A549 (cell line): ENCODE measurements at regions not wholly inside any gene's neighbourhood (a gene's known extent, or its start where the extent isn't known, plus 50 kb on each side); places are given as distances from the start of the nearest gene placed in this dataset.

ENCODE experiments used
- CHD2 ChIP-seq: fragments of 150-350 bp; IDR thresholded peaks from 2 replicates; pipeline ENCODE4 v1.6.1; 2014; ENCODE audit warnings: low read length; ENCODE audit not compliant: partially characterized antibody
- CHD4 ChIP-seq: fragments of 200-600 bp; sonication (generic); IDR thresholded peaks from 2 replicates; pipeline ENCODE4 v1.6.1; 2016; ENCODE audit warnings: antibody characterized with exemption, mild to moderate bottlenecking, borderline replicate concordance
- CTCF ChIP-seq: fragments of >200 bp; sonication (Bioruptor Twin); formaldehyde crosslinking; IDR thresholded peaks from 3 replicates; pipeline ENCODE4 v1.5.1; 2016
- FOSL2 ChIP-seq, 2 experiments: fragments of 450-650 bp in 1 of 2; fragments of >200 bp in 1 of 2; sonication (Bioruptor Twin) in 1 of 2; formaldehyde crosslinking; IDR thresholded peaks; 2 replicates each; pipeline versions ENCODE4 v1.5.0 to v1.6.1; 2016 to 2020; ENCODE audit warnings: mild to moderate bottlenecking in 1 of 2, moderate library complexity in 1 of 2
- PBX3 ChIP-seq: IDR thresholded peaks from 2 replicates; pipeline ENCODE4 v1.6.1; 2012

- TF ChIP-seq PBX3, result no peak
- TF ChIP-seq CHD4, result no peak
- no peak for TF ChIP-seq CHD2
- TF ChIP-seq CTCF, result no peak
- TF ChIP-seq FOSL2 (IDR thresholded peaks at IDR 0.05), result no peak
- no peak for TF ChIP-seq FOSL2 (CRISPR knock-in tag; IDR thresholded peaks at IDR 0.05)
Observed at GRCh38 chr9:25954209-25954608, 276.0 kb upstream of the TUSC1 start.
